ENCODE measurements at regions not wholly inside any gene's neighbourhood (a gene's known extent, or its start where the extent isn't known, plus 50 kb on each side); places are given as distances from the start of the nearest gene placed in this dataset.

- no peak for DNase-seq
These were observed 79.2 kb upstream of the TNR start for GRCh38 chr1:175822580-175822979.

GRCh38 chr1:175820456-175821025, 77.1 kb upstream of the TNR start:
- DNase-seq, result no peak

- no peak for DNase-seq
These were observed 75.5 kb upstream of the TNR start for GRCh38 chr1:175818929-175819328.

GRCh38 chr1:175817445-175817844, 74.0 kb upstream of the TNR start:
- DNase-seq, result no peak

GRCh38 chr1:175814885-175815284, 71.5 kb upstream of the TNR start:
- DNase-seq, result no peak

GRCh38 chr1:175812936-175813335, 69.5 kb upstream of the TNR start:
- DNase-seq, result no peak

GRCh38 chr1:175810305-175810704, 66.9 kb upstream of the TNR start:
- DNase-seq, result no peak

GRCh38 chr1:175808999-175809398, 65.6 kb upstream of the TNR start:
- no peak for DNase-seq

GRCh38 chr1:175808573-175808972, 65.2 kb upstream of the TNR start:
- no peak for DNase-seq

GRCh38 chr1:175804561-175804960, 61.2 kb upstream of the TNR start:
- no peak for DNase-seq

- no peak for DNase-seq
These were observed 60.0 kb upstream of the TNR start for GRCh38 chr1:175803413-175803812.

GRCh38 chr1:175802407-175803123, 59.2 kb upstream of the TNR start:
- DNase-seq, result no peak

- no peak for DNase-seq
These were observed 58.6 kb upstream of the TNR start for GRCh38 chr1:175801979-175802378.

GRCh38 chr1:175797576-175797975, 54.2 kb upstream of the TNR start:
- no peak for DNase-seq

GRCh38 chr1:175794586-175794985, 51.2 kb upstream of the TNR start:
- DNase-seq, result no peak

GRCh38 chr1:175793617-175794016, 50.2 kb upstream of the TNR start:
- no peak for DNase-seq

All from activated T-cell treated with anti-CD3 and anti-CD28 coated beads, Interleukin-2, amount 50 U/mL, for 1 hour (primary cell).